H9 (cell line): ENCODE measurements at regions not wholly inside any gene's neighbourhood (a gene's known extent, or its start where the extent isn't known, plus 50 kb on each side); places are given as distances from the start of the nearest gene placed in this dataset.

Experiments used
- DNase-seq: peaks from one replicate; pipeline ENCODE4 v3.0.0-alpha.2; 2017
- H2AFZ ChIP-seq: one replicate; pipeline ENCODE4 v1.6.1; 2013; ENCODE audit warnings: mild to moderate bottlenecking, low read length, control low read depth, moderate library complexity
- H2AK5ac ChIP-seq: 2 replicates; pipeline ENCODE4 v1.6.1; 2013; ENCODE audit warnings: low read length, control low read depth, mixed read lengths; ENCODE audit not compliant: insufficient read length
- H2BK120ac ChIP-seq: one replicate; pipeline ENCODE4 v1.6.1; 2013; ENCODE audit warnings: low read depth, mild to moderate bottlenecking, low read length, control low read depth, inconsistent platforms; ENCODE audit not compliant: poor library complexity, severe bottlenecking
- H2BK12ac ChIP-seq: 2 replicates; pipeline ENCODE4 v1.6.1; 2013; ENCODE audit warnings: low read length, control low read depth, mixed read lengths, low read depth; ENCODE audit not compliant: insufficient read length
- H2BK15ac ChIP-seq: 2 replicates; pipeline ENCODE4 v1.6.1; 2013; ENCODE audit warnings: low read depth, low read length, control low read depth
- H2BK20ac ChIP-seq: one replicate; pipeline ENCODE4 v1.6.1; 2013; ENCODE audit warnings: low read depth, mild to moderate bottlenecking, low read length, control low read depth, inconsistent platforms; ENCODE audit not compliant: poor library complexity, severe bottlenecking
- H2BK5ac ChIP-seq: 2 replicates; pipeline ENCODE4 v1.6.1; 2013; ENCODE audit warnings: low read length, control low read depth, mixed read lengths; ENCODE audit not compliant: insufficient read length
- H3K14ac ChIP-seq: 2 replicates; pipeline ENCODE4 v1.6.1; 2013; ENCODE audit warnings: low read length, control low read depth; ENCODE audit not compliant: insufficient read depth
- H3K18ac ChIP-seq: 2 replicates; pipeline ENCODE4 v1.6.1; 2013; ENCODE audit warnings: low read depth, mild to moderate bottlenecking, mixed read lengths, low read length, control low read depth; ENCODE audit not compliant: insufficient read length
- H3K23ac ChIP-seq: 2 replicates; pipeline ENCODE4 v1.6.1; 2013; ENCODE audit warnings: low read length, control low read depth, mixed read lengths, low read depth; ENCODE audit not compliant: insufficient read length
- H3K23me2 ChIP-seq: 2 replicates; pipeline ENCODE4 v1.6.1; 2013; ENCODE audit warnings: low read depth, mild to moderate bottlenecking, mixed read lengths, low read length, control low read depth; ENCODE audit not compliant: insufficient read length, poor library complexity, severe bottlenecking
- H3K27ac ChIP-seq: 2 replicates; pipeline ENCODE4 v1.5.1; 2013; ENCODE audit warnings: low read length, control low read depth, mixed read lengths, low read depth; ENCODE audit not compliant: insufficient read length
- H3K27me3 ChIP-seq: 2 replicates; pipeline ENCODE4 v1.6.1; 2013; ENCODE audit warnings: low read length, control low read depth, inconsistent platforms; ENCODE audit not compliant: insufficient read depth
- H3K4ac ChIP-seq: 2 replicates; pipeline ENCODE4 v1.6.1; 2013; ENCODE audit warnings: low read depth, mild to moderate bottlenecking, control low read depth, inconsistent platforms, low read length, moderate library complexity
- H3K4me1 ChIP-seq: 2 replicates; pipeline ENCODE4 v1.6.1; 2013; ENCODE audit warnings: low read length, control low read depth, inconsistent platforms; ENCODE audit not compliant: insufficient read depth
- H3K4me2 ChIP-seq: 2 replicates; pipeline ENCODE4 v1.6.1; 2013; ENCODE audit warnings: low read length, control low read depth, mixed read lengths; ENCODE audit not compliant: insufficient read length, insufficient read depth
- H3K56ac ChIP-seq: 2 replicates; pipeline ENCODE4 v1.6.1; 2013; ENCODE audit warnings: low read depth, mild to moderate bottlenecking, mixed read lengths, low read length, control low read depth; ENCODE audit not compliant: insufficient read length
- H3K79me1 ChIP-seq: 2 replicates; pipeline ENCODE4 v1.6.1; 2013; ENCODE audit warnings: low read depth, mild to moderate bottlenecking, moderate library complexity, low read length, control low read depth, inconsistent platforms; ENCODE audit not compliant: insufficient read depth, poor library complexity, severe bottlenecking
- H3K79me2 ChIP-seq: 2 replicates; pipeline ENCODE4 v1.6.1; 2013; ENCODE audit warnings: low read length, control low read depth, inconsistent platforms; ENCODE audit not compliant: insufficient read depth
- H3K9ac ChIP-seq: 2 replicates; pipeline ENCODE4 v1.6.1; 2013; ENCODE audit warnings: low read length, control low read depth, mixed read lengths; ENCODE audit not compliant: insufficient read length; ENCODE audit errors: extremely low read depth
- H3K9me3 ChIP-seq: one replicate; pipeline ENCODE4 v1.6.1; 2013; ENCODE audit warnings: low read depth, low read length, inconsistent platforms; ENCODE audit not compliant: control insufficient read depth
- H3T11ph ChIP-seq: one replicate; pipeline ENCODE4 v1.6.1; 2013; ENCODE audit warnings: mild to moderate bottlenecking, low read length, control low read depth, inconsistent platforms
- H4K20me1 ChIP-seq: one replicate; pipeline ENCODE4 v1.6.1; 2013; ENCODE audit not compliant: control insufficient read depth, insufficient read length, insufficient read depth
- H4K5ac ChIP-seq: 2 replicates; pipeline ENCODE4 v1.6.1; 2013; ENCODE audit warnings: low read depth, mild to moderate bottlenecking, mixed read lengths, low read length, control low read depth; ENCODE audit not compliant: insufficient read length
- H4K8ac ChIP-seq: replicated peaks from 2 replicates; pipeline ENCODE4 v1.6.1; 2013; ENCODE audit warnings: low read length, control low read depth, mixed read lengths, low read depth; ENCODE audit not compliant: insufficient read length
- H4K91ac ChIP-seq: 2 replicates; pipeline ENCODE4 v1.6.1; 2013; ENCODE audit warnings: low read depth, mild to moderate bottlenecking, moderate library complexity, mixed read lengths, low read length, control low read depth; ENCODE audit not compliant: insufficient read length
- H3K27ac Mint-ChIP-seq, 3 experiments: 2 replicates in 2 of 3; 3 replicates in 1 of 3; pipeline ENCODE4 v1.8.0; 2020 to 2021; ENCODE audit warnings: mixed read lengths in 3 of 3, mild to moderate bottlenecking in 1 of 3, moderate library complexity in 1 of 3
- H3K27me3 Mint-ChIP-seq: 2 replicates; pipeline ENCODE4 v1.8.0; 2021; ENCODE audit warnings: low read depth, mild to moderate bottlenecking, moderate library complexity, mixed read lengths
- H3K36me3 Mint-ChIP-seq, 3 experiments: 2 replicates in 2 of 3; 3 replicates in 1 of 3; pipeline ENCODE4 v1.8.0; 2020 to 2021; ENCODE audit warnings: low read depth in 3 of 3, mixed read lengths in 3 of 3; ENCODE audit not compliant: insufficient read depth in 1 of 3
- H3K4me1 Mint-ChIP-seq, 2 experiments: 2 replicates each; pipeline ENCODE4 v1.8.0; 2020; ENCODE audit warnings: mixed read lengths in 2 of 2
- H3K4me3 Mint-ChIP-seq, 2 experiments: 2 replicates in 1 of 2; 3 replicates in 1 of 2; pipeline ENCODE4 v1.8.0; 2020 to 2021; ENCODE audit warnings: mild to moderate bottlenecking in 2 of 2, mixed read lengths in 2 of 2, moderate library complexity in 1 of 2
- H3K9me3 Mint-ChIP-seq, 2 experiments: 2 replicates in 1 of 2; 3 replicates in 1 of 2; pipeline ENCODE4 v1.8.0; 2020; ENCODE audit warnings: mild to moderate bottlenecking in 2 of 2, mixed read lengths in 2 of 2, moderate library complexity in 1 of 2
- CTCF ChIP-seq: fragments of 200-600 bp; sonication (generic); conservative IDR thresholded peaks from 3 replicates; pipeline ENCODE4 v1.8.0; 2021; ENCODE audit warnings: antibody characterized with exemption, mild to moderate bottlenecking
- WGBS: extraction: QIAGEN DNeasy Blood & Tissue Kit; methylation state at CpG from one replicate; pipeline ENCODE4 v1.1.7; 2013; ENCODE audit warnings: missing lambda C conversion rate, low lambda C conversion rate, mixed read lengths; ENCODE audit not compliant: insufficient read length; ENCODE audit errors: extremely low coverage; 5-methylcytosine and 5-hydroxymethylcytosine counted together

DNA sequence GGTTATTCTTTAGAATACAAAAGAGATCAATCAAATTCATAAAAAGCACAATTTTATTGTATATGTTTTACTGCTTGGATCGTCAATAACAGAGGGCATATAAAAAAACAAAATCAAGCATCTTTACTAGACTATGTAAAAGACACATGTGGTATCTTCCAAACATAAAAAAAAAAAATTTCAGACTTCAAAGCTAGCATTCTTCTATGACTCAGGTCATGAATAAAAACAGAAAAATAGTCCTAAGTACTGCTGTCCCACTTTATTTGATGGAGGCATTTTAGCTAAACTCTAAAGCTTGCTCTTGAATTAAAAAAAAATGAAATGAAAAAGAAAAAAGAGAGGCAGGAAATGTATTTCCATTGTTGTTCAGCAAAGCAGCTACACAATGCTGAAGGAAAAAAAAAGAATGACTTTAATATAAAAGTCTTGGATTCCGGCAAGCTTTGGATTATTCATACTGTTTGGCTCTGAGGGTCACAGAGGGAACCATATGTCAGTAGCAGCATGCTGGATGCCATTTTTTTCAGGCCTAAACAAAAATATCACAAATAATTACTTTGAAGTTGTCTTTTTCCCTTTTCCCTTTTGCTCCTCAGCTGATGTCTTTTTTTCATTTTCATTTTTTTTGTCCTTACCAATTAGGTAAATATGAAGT, 249.1 kb upstream of the DIAPH2 start:
- Histone ChIP-seq H3K27ac (no peak overlapping the region), H3K9ac (no peak overlapping the region)
- no peak overlapping the region for H3K27ac Mint-ChIP-seq

More for the DNA sequence above, 249.1 kb upstream of the DIAPH2 start:
- Histone ChIP-seq H3K14ac (no peak overlapping the region), H3K18ac (no peak overlapping the region), H3K23ac (no peak overlapping the region), H3K79me1 (no peaks in the 10 kb centered on the region), H2AK5ac (no peak overlapping the region), H2BK15ac (no peak overlapping the region), H4K91ac (no peak overlapping the region), H3K4me2 (no peak overlapping the region), H4K5ac (no peak overlapping the region), H2BK20ac (no peak overlapping the region), H4K20me1 (no peaks in the 10 kb centered on the region), H2AFZ (no peak overlapping the region), H3K4ac (no peak overlapping the region), H2BK12ac (no peak overlapping the region), H3K27me3 (no peaks in the 10 kb centered on the region), H3K79me2 (no peaks in the 10 kb centered on the region), H3K56ac (no peak overlapping the region), H4K8ac (no peak overlapping the region), H2BK120ac (no peak overlapping the region), H3K4me1 (no peaks in the 10 kb centered on the region), H3K9me3 (no peaks in the 10 kb centered on the region), H3K23me2 (no peaks in the 10 kb centered on the region), H2BK5ac (no peak overlapping the region), H3T11ph (no peak overlapping the region)
- DNase-seq = no peak
- no peak for TF ChIP-seq CTCF
- no peaks in the 10 kb centered on the region for H3K9me3 Mint-ChIP-seq
- H3K27me3 Mint-ChIP-seq = peaks cover 7% of the 10 kb centered on the region
- H3K4me3 Mint-ChIP-seq = no peak overlapping the region
- no CpG with 5 or more reads among the region's 2 CpGs for WGBS
- no peaks in the 10 kb centered on the region for H3K36me3 Mint-ChIP-seq
- H3K4me1 Mint-ChIP-seq = peaks cover 4 to 9% of the 10 kb centered on the region in 2 experiments; a peak in 3 of 4 replicates
